Upper lobe of left lung (tissue), 4 donors: ENCODE measurements at regions not wholly inside any gene's neighbourhood (a gene's known extent, or its start where the extent isn't known, plus 50 kb on each side); places are given as distances from the start of the nearest gene placed in this dataset.

Source experiments
- CTCF ChIP-seq, 6 experiments: fragments of 450-650 bp in 4 of 6; fragments of 200-600 bp in 2 of 6; sonication (generic) in 2 of 6; IDR thresholded peaks; one replicate each; pipeline ENCODE4 v1.5.1; 2016 to 2019; ENCODE audit warnings: antibody characterized with exemption in 6 of 6
- EP300 ChIP-seq, 4 donors: sonication (generic); formaldehyde crosslinking; IDR thresholded peaks; one replicate each; pipeline ENCODE4 v1.5.1; 2017; ENCODE audit warnings: antibody characterized with exemption in 4 of 4, control low read depth in 2 of 4

GRCh38 chr5:143586781-143587362 lies 183.4 kb upstream of the NR3C1 start:
- TF ChIP-seq CTCF (IDR thresholded peaks at IDR 0.05) (no peak), EP300 (IDR thresholded peaks at IDR 0.05) (no peak)
